Aorta (tissue), 5 donors: ENCODE measurements at regions not wholly inside any gene's neighbourhood (a gene's known extent, or its start where the extent isn't known, plus 50 kb on each side); places are given as distances from the start of the nearest gene placed in this dataset.
A peak's percentile ranks its signal among the peaks of the same experiment; 100 is the strongest.

Source experiments
- ATAC-seq: fragments of 200-7000 bp; cut with Tn5 transposase; one replicate; pipeline ENCODE4 v1.9.1; 2022; ENCODE audit warnings: moderate library complexity; ENCODE audit not compliant: low FRiP score
- DNase-seq, 2 donors: peaks; one replicate each; pipeline ENCODE4 v3.0.0-alpha.2; 2020
- H3K27ac ChIP-seq, 2 donors: one replicate each; pipeline ENCODE4 v1.5.1; 2013; ENCODE audit warnings: low read length in 2 of 2, mild to moderate bottlenecking in 2 of 2, moderate library complexity in 2 of 2, control low read depth in 1 of 2, inconsistent platforms in 1 of 2, low read depth in 1 of 2
- H3K27me3 ChIP-seq, 2 donors: one replicate each; pipeline ENCODE4 v1.6.1; 2013; ENCODE audit warnings: control low read depth in 1 of 2, low read length in 1 of 2, mild to moderate bottlenecking in 1 of 2, moderate library complexity in 1 of 2; ENCODE audit not compliant: insufficient read depth in 2 of 2, control insufficient read depth in 1 of 2
- H3K36me3 ChIP-seq, 2 donors: one replicate each; pipeline ENCODE4 v1.6.1; 2013; ENCODE audit warnings: control low read depth in 1 of 2, low read length in 1 of 2, mild to moderate bottlenecking in 1 of 2; ENCODE audit not compliant: insufficient read depth in 2 of 2, control insufficient read depth in 1 of 2
- H3K4me1 ChIP-seq, 2 donors: one replicate each; pipeline ENCODE4 v1.6.1; 2013; ENCODE audit warnings: low read length in 2 of 2, control low read depth in 1 of 2, mild to moderate bottlenecking in 1 of 2, moderate library complexity in 1 of 2; ENCODE audit not compliant: insufficient read depth in 2 of 2, control insufficient read depth in 1 of 2
- H3K4me3 ChIP-seq, 2 donors: one replicate each; pipeline ENCODE4 v1.5.1; 2013; ENCODE audit warnings: low read length in 2 of 2, control low read depth in 1 of 2, mild to moderate bottlenecking in 1 of 2
- H3K9me3 ChIP-seq: one replicate; pipeline ENCODE4 v1.6.1; 2013; ENCODE audit warnings: mild to moderate bottlenecking, low read length; ENCODE audit not compliant: control insufficient read depth
- WGBS, 2 donors: extraction: QIAGEN DNeasy Blood & Tissue Kit; methylation state at CpG; one replicate each; pipeline ENCODE4 v1.1.7; 2013; 5-methylcytosine and 5-hydroxymethylcytosine counted together
- intact Hi-C, 2 donors: fragments of 100-400 bp; cut with DNase I; formaldehyde crosslinking; loops; one replicate each; pipeline versions ENCODE4 v1.14.2 to v1.15.0; 2022
- donor health status: healthy with polysubstance abuse.
- donor health status: Bipolar disorder and iron deficiency.
- donor health status: DM: no; HTN: no; CAD: no.
- donor health status: DM: no; HTN: no; CAD: no.
- donor health status: DM: yes; HTN: yes; CAD: no.

DNA sequence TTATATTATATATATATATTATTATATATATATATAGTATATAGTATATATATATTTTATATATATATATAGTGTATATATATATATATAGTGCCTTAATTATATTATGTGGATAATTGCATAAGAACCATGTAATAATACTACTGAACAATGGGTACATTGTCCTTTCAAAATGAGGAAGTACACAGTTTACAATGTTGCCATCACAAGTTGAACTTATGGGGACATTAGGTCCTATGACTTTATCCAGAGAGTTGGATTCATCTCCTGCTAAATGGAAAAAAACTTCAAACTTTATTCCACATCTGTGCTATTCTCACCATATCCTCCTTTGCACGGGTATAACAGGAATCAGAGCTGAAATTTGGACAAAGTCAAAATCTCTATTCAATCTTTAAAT is 105.0 kb upstream of the AGR3 start:
- DNase-seq (no peak), ATAC-seq (no peak)
- H3K27me3 ChIP-seq = no peaks in the 10 kb centered on the region
- H3K9me3 ChIP-seq = no peaks in the 10 kb centered on the region
- no peaks in the 10 kb centered on the region for H3K36me3 ChIP-seq
- H3K27ac ChIP-seq = no peak overlapping the region
- H3K4me1 ChIP-seq = no peaks in the 10 kb centered on the region
- 95% methylated on average over 1 of the region's 1 CpG for WGBS, 2 donors
- no peak overlapping the region for H3K4me3 ChIP-seq
- intact Hi-C loops = loop anchor here (10.0 kb wide), 3 partner anchors 318 to 658 kb away; no protein-coding TSS in a partner anchor

GRCh38 chr7:16989811-16990413 is 108.1 kb upstream of the AGR3 start:
- no peak overlapping the region for H3K27ac ChIP-seq
- ATAC-seq = peak; percentile 61
- H3K27me3 ChIP-seq = no peaks in the 10 kb centered on the region
- H3K4me1 ChIP-seq = no peaks in the 10 kb centered on the region
- peak in 1 of 2 donors; percentile 61 for DNase-seq
- 36 to 47% methylated on average over 7 of the region's 7 CpGs for WGBS, 2 donors
- H3K36me3 ChIP-seq = no peaks in the 10 kb centered on the region
- intact Hi-C loops = loop anchor here (10.0 kb wide), 3 partner anchors 315 to 655 kb away; no protein-coding TSS in a partner anchor
- no peak overlapping the region for H3K4me3 ChIP-seq
- H3K9me3 ChIP-seq = no peaks in the 10 kb centered on the region

DNA sequence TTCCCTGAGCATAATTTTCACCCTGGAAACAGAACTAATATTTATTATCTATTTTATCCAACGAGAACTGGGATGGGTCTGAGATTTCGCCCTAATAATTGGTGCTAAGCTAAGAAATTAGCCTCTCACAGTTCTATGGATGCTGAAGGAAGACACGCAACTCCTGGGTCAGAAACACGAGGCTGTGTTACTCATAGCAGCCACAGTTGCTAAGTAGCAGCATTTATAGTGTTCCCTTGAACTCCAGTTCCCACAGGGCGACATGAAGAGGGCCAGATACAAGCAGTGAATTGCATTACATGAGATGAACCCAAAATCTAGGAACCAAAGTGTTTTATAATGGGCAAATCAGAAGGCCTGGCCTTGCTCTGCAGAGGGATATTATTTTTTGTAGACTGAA is 109.8 kb upstream of the AGR3 start:
- intact Hi-C loops = no loop called here
- WGBS, 2 donors = 95 to 96% methylated on average over 5 of the region's 5 CpGs
- H3K27ac ChIP-seq = no peak overlapping the region

DNA sequence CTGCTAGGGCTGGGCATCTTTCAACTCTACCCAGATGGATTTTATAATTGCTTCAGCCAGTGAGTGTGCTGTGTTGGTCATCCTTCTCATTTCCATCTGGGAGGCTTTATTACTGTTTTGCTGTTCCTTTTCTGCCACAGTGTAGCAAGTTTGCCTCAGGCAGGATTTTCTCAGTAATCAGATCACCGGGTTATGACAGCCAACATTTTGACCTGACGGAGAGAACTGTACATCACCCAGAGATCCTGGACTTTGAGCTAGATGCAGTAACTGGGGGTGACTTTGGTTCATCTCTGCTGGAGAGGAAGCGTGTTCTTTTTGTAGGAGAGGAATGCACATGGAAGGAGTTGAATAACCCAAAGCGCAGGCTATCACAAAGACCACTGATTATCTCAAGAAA is 111.8 kb upstream of the AGR3 start:
- H3K9me3 ChIP-seq = no peaks in the 10 kb centered on the region
- no peaks in the 10 kb centered on the region for H3K4me1 ChIP-seq
- H3K27me3 ChIP-seq = no peaks in the 10 kb centered on the region
- no peaks in the 10 kb centered on the region for H3K36me3 ChIP-seq
- ATAC-seq (peak; percentile 11), DNase-seq (no peak)
- intact Hi-C loops = no loop called here
- H3K4me3 ChIP-seq = no peak overlapping the region
- 98 to 99% methylated on average over 4 of the region's 4 CpGs for WGBS, 2 donors
- no peak overlapping the region for H3K27ac ChIP-seq

More for the DNA sequence above, 109.8 kb upstream of the AGR3 start:
- Histone ChIP-seq H3K4me1 (no peaks in the 10 kb centered on the region), H3K36me3 (no peaks in the 10 kb centered on the region), H3K9me3 (no peaks in the 10 kb centered on the region), H3K27me3 (no peaks in the 10 kb centered on the region), H3K4me3 (no peak overlapping the region)
- DNase-seq (no peak), ATAC-seq (no peak)

DNA sequence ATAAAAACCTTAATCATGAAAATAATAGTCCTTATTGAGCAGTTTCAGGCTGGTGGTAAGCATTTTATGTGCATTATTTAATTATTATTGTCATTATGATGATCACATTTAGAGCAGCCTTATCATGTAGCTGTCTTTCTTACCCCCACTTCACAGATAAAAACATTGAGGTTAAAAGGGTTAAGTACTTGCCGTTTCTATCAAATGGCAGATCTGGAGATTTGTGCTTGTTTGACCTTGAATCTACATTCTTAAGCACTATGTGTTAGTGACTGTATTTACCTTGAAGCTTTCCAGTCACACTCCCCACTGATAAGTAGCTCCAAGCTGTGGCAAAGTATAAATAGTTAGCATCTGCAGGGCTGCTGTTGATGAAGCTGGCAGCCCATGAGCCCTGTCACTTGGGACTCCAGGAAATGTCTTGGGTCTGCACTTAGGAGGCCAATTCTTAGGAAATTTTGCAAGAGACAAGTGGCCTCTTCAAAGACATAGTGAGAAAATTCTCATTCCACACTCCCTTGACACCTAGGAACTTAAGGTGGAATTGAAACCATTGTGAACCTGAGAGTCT is 116.8 kb upstream of the AGR3 start:
- ATAC-seq = no peak
- intact Hi-C loops = no loop called here
- no peak for DNase-seq
- no peaks in the 10 kb centered on the region for H3K36me3 ChIP-seq
- no peaks in the 10 kb centered on the region for H3K27me3 ChIP-seq
- H3K27ac ChIP-seq = no peak overlapping the region
- no peak overlapping the region for H3K4me3 ChIP-seq
- no peaks in the 10 kb centered on the region for H3K9me3 ChIP-seq
- H3K4me1 ChIP-seq = no peaks in the 10 kb centered on the region
- 66 to 67% methylated on average over 1 of the region's 1 CpG for WGBS, 2 donors

DNA sequence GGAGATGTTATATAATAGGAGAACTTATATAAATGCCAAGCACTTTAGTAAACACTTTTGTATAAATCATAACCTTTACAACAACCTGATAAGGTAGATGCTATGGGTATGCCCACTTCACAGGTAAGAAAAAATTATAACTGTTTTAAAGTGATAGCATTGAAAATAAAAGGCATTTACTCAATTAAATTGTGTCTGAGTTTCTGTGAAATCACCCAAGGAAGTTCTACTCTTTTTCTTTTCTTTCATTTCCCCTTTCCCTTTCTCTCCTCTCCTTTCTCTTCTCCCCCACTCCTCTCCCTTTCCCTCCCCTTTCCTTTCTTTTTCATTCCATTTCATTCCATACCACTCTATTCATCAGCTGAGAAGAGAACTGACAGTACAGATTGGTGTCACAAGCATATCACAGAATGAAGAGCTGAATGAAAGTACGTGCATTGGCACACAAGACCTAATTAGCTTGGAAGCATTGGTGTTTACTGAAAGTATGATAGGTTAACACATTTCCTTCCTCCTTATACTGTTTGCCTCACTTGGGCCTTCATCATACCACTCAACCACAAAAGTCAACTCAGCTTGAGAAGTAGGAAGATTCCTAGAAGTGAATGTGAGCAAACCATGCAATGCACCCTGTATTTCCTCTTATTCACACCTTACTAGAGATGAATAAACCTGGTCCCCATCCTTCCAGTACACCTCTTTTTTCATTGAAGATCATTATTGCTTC is 117.9 kb upstream of the AGR3 start:
- intact Hi-C loops = no loop called here
- ATAC-seq (no peak), DNase-seq (no peak)
- Histone ChIP-seq H3K27ac (no peak overlapping the region), H3K4me3 (no peak overlapping the region), H3K27me3 (no peaks in the 10 kb centered on the region), H3K4me1 (no peaks in the 10 kb centered on the region), H3K36me3 (no peaks in the 10 kb centered on the region), H3K9me3 (no peaks in the 10 kb centered on the region)
- WGBS, 2 donors = 84 to 91% methylated on average over 1 of the region's 1 CpG

- intact Hi-C loops = no loop called here
- H3K4me1 ChIP-seq = no peaks in the 10 kb centered on the region
- no peak for DNase-seq
- H3K4me3 ChIP-seq = no peak overlapping the region
- no peaks in the 10 kb centered on the region for H3K9me3 ChIP-seq
- no peaks in the 10 kb centered on the region for H3K27me3 ChIP-seq
- no peak for ATAC-seq
- no peak overlapping the region for H3K27ac ChIP-seq
- WGBS, 2 donors = 80 to 84% methylated on average over 4 of the region's 4 CpGs
- H3K36me3 ChIP-seq = no peaks in the 10 kb centered on the region
Observed at GRCh38 chr7:17005271-17005670, 123.5 kb upstream of the AGR3 start.

DNA sequence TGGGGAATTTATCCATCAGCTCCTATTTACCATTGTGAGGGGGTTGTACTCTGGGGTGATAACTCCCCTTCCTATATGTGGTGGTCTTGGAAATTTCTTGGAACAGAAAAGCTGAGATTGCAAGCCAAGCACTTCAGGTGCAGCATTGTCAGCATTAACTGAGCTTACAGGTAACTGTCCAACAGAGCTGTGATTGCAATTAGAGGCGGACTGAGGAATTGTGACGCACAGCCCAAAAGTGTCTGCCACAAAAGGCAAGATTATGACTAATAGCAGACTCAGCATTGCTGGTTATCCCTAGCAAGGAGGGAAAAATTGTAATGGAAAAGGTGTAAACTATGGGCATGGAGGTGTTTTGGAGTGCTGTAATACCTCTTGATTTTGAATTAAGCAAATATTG is 126.1 kb upstream of the AGR3 start:
- DNase-seq = no peak
- no peak for ATAC-seq
- H3K4me1 ChIP-seq = peaks cover 0 to 3% of the 10 kb centered on the region in 2 donors
- no peaks in the 10 kb centered on the region for H3K27me3 ChIP-seq
- H3K4me3 ChIP-seq = no peak overlapping the region
- H3K27ac ChIP-seq = no peak overlapping the region
- intact Hi-C loops = no loop called here
- no peaks in the 10 kb centered on the region for H3K36me3 ChIP-seq
- H3K9me3 ChIP-seq = no peaks in the 10 kb centered on the region
- WGBS, 2 donors = 97 to 100% methylated on average over 2 of the region's 2 CpGs
